ENCODE measurements at regions not wholly inside any gene's neighbourhood (a gene's known extent, or its start where the extent isn't known, plus 50 kb on each side); places are given as distances from the start of the nearest gene placed in this dataset.
A peak's percentile ranks its signal among the peaks of the same experiment; 100 is the strongest.

- no peak for DNase-seq
- H3K4me3 ChIP-seq (ENCODE audit: low read length): no peak overlapping the region
- peaks cover 4% of the 10 kb centered on the region for H3K4me1 ChIP-seq (ENCODE audit: control insufficient read depth, insufficient read depth, low read length)
- no peak for ATAC-seq
- WGBS: 98% methylated on average over 1 of the region's 1 CpG
- no peak overlapping the region for H3K27ac ChIP-seq (ENCODE audit: low read length)
- H3K9me3 ChIP-seq (ENCODE audit: control insufficient read depth, low read length): no peaks in the 10 kb centered on the region
- intact Hi-C loops (cut with DNase I): loop anchor here in 1 of 4 donors (10.0 kb wide), 1 partner anchor 135 kb away; no protein-coding TSS in a partner anchor
- H3K27me3 ChIP-seq (ENCODE audit: control insufficient read depth, insufficient read depth): no peaks in the 10 kb centered on the region
These were observed 145.8 kb downstream of the BTG1 start for GRCh38 chr12:91999823-92000222.

GRCh38 chr12:91998316-91998715 lies 147.3 kb downstream of the BTG1 start:
- Histone ChIP-seq H3K9me3 (ENCODE audit: control insufficient read depth, low read length) (no peaks in the 10 kb centered on the region), H3K27ac (ENCODE audit: low read length) (no peak overlapping the region), H3K27me3 (ENCODE audit: control insufficient read depth, insufficient read depth) (no peaks in the 10 kb centered on the region), H3K4me1 (ENCODE audit: control insufficient read depth, insufficient read depth, low read length) (peaks cover 4% of the 10 kb centered on the region), H3K4me3 (ENCODE audit: low read length) (no peak overlapping the region)
- intact Hi-C loops (cut with DNase I): no loop called here
- no peak for ATAC-seq
- no peak for DNase-seq
- WGBS: 97% methylated on average over 2 of the region's 2 CpGs

- intact Hi-C loops (cut with DNase I): no loop called here
- no peak overlapping the region for H3K27ac ChIP-seq (ENCODE audit: low read length)
- no peaks in the 10 kb centered on the region for H3K9me3 ChIP-seq (ENCODE audit: control insufficient read depth, low read length)
- ATAC-seq (no peak), DNase-seq (no peak)
- WGBS: 66% methylated on average over 5 of the region's 5 CpGs
- no peaks in the 10 kb centered on the region for H3K27me3 ChIP-seq (ENCODE audit: control insufficient read depth, insufficient read depth)
- H3K4me3 ChIP-seq (ENCODE audit: low read length): no peak overlapping the region
- peaks cover 1% of the 10 kb centered on the region for H3K4me1 ChIP-seq (ENCODE audit: control insufficient read depth, insufficient read depth, low read length)
These were observed 151.3 kb downstream of the BTG1 start for GRCh38 chr12:91994208-91994797.

GRCh38 chr12:91993287-91994017 lies 152.2 kb downstream of the BTG1 start:
- intact Hi-C loops (cut with DNase I): no loop called here
- DNase-seq (no peak), ATAC-seq (no peak)
- no peak overlapping the region for H3K27ac ChIP-seq (ENCODE audit: low read length)
- H3K27me3 ChIP-seq (ENCODE audit: control insufficient read depth, insufficient read depth): no peaks in the 10 kb centered on the region
- 93% methylated on average over 6 of the region's 6 CpGs for WGBS
- no peaks in the 10 kb centered on the region for H3K9me3 ChIP-seq (ENCODE audit: control insufficient read depth, low read length)
- H3K4me3 ChIP-seq (ENCODE audit: low read length): no peak overlapping the region
- H3K4me1 ChIP-seq (ENCODE audit: control insufficient read depth, insufficient read depth, low read length): peaks cover 1% of the 10 kb centered on the region

DNA sequence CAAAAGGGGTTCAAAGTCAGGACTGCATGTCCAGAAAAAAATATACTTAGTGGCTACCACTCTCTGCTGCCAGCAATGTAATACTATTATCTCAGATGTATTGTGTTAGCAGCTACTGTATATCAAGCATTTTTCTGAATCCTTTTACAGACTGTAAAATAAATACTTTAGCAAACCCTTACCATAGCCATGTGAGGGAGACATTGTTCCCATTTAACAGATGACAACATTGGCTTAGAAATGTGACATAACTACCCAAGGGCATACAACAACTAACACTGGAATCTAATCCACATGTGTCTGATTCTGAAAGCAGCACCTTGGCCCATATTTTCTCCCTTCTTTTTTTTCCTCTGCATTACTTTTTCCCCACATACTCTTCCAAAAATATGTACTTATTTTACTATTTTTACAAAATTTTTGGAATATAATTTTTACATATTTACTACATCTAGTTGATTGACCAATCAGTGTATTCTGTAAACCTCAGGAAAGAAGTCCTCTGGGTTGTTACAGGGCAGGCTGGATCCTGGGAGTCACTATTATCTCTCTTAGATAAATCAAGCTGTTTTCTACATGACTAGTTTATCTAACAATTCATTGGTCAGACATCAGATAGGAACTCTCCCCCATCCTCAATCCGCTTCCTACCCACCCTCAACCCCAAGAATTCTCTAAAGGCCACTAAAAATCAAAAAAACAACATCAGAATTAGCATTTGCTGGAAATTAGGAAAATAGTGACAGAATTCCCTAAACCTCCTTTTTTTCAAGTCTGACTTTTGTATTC lies 154.1 kb downstream of the BTG1 start:
- H3K4me1 ChIP-seq (ENCODE audit: control insufficient read depth, insufficient read depth, low read length): peaks cover 5% of the 10 kb centered on the region
- H3K4me3 ChIP-seq (ENCODE audit: low read length): no peak overlapping the region
- DNase-seq (no peak), ATAC-seq (no peak)
- intact Hi-C loops (cut with DNase I): no loop called here
- H3K27ac ChIP-seq (ENCODE audit: low read length): no peak overlapping the region
- H3K9me3 ChIP-seq (ENCODE audit: control insufficient read depth, low read length): no peaks in the 10 kb centered on the region
- no peaks in the 10 kb centered on the region for H3K27me3 ChIP-seq (ENCODE audit: control insufficient read depth, insufficient read depth)
- 79% methylated on average over 1 of the region's 1 CpG for WGBS

DNA sequence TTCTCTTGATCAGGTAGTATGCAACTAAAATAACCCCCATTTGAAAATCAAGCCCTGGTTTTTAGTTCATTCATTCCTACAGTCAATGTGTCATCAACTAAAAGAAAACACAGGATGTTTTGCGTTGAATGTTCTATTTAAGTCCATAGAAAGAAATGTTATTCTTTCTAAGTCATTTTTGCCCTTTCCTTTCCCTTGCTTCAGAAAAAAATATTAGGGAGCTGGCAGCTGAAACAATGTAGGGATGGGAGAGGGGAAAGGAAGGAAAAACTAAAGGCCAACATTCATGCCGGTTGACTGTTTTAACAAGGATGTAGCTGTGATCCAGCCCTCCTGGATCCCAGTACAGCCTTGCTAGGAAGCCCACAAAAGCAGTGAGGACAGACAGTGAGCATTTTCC lies 155.1 kb downstream of the BTG1 start:
- Histone ChIP-seq H3K4me1 (ENCODE audit: control insufficient read depth, insufficient read depth, low read length) (peaks cover 9% of the 10 kb centered on the region), H3K4me3 (ENCODE audit: low read length) (no peak overlapping the region), H3K27me3 (ENCODE audit: control insufficient read depth, insufficient read depth) (no peaks in the 10 kb centered on the region), H3K9me3 (ENCODE audit: control insufficient read depth, low read length) (no peaks in the 10 kb centered on the region), H3K27ac (ENCODE audit: low read length) (no peak overlapping the region)
- ATAC-seq (peak; percentile 48 to 82), DNase-seq (no peak)
- intact Hi-C loops (cut with DNase I): no loop called here
- WGBS: 43% methylated on average over 2 of the region's 2 CpGs

GRCh38 chr12:91989143-91989542 lies 156.5 kb downstream of the BTG1 start:
- H3K4me1 ChIP-seq (ENCODE audit: control insufficient read depth, insufficient read depth, low read length): peaks cover 10% of the 10 kb centered on the region
- 94% methylated on average over 1 of the region's 1 CpG for WGBS
- H3K9me3 ChIP-seq (ENCODE audit: control insufficient read depth, low read length): no peaks in the 10 kb centered on the region
- no peak overlapping the region for H3K27ac ChIP-seq (ENCODE audit: low read length)
- no peak overlapping the region for H3K4me3 ChIP-seq (ENCODE audit: low read length)
- no peaks in the 10 kb centered on the region for H3K27me3 ChIP-seq (ENCODE audit: control insufficient read depth, insufficient read depth)
- no peak for ATAC-seq
- intact Hi-C loops (cut with DNase I): loop anchor here in 1 of 4 donors (10.0 kb wide), 1 partner anchor 156 kb away; the partner anchor contains the start of gene BTG1
- DNase-seq: no peak

- peaks cover 10% of the 10 kb centered on the region for H3K4me1 ChIP-seq (ENCODE audit: control insufficient read depth, insufficient read depth, low read length)
- DNase-seq (peak in 1 of 3 donors; percentile 27), ATAC-seq (peak; percentile 47 to 64)
- no peak overlapping the region for H3K4me3 ChIP-seq (ENCODE audit: low read length)
- H3K9me3 ChIP-seq (ENCODE audit: control insufficient read depth, low read length): no peaks in the 10 kb centered on the region
- 48% methylated on average over 7 of the region's 7 CpGs for WGBS
- intact Hi-C loops (cut with DNase I): loop anchor here in 1 of 4 donors (10.0 kb wide), 1 partner anchor 156 kb away; the partner anchor contains the start of gene BTG1
- no peaks in the 10 kb centered on the region for H3K27me3 ChIP-seq (ENCODE audit: control insufficient read depth, insufficient read depth)
- H3K27ac ChIP-seq (ENCODE audit: low read length): no peak overlapping the region
These were observed 157.3 kb downstream of the BTG1 start for GRCh38 chr12:91988086-91988923.

- WGBS: 35% methylated on average over 2 of the region's 2 CpGs
- peak; percentile 12 to 44 for ATAC-seq
- no peak for DNase-seq
- Histone ChIP-seq H3K27me3 (ENCODE audit: control insufficient read depth, insufficient read depth) (no peaks in the 10 kb centered on the region), H3K4me3 (ENCODE audit: low read length) (no peak overlapping the region), H3K4me1 (ENCODE audit: control insufficient read depth, insufficient read depth, low read length) (peaks cover 10% of the 10 kb centered on the region), H3K27ac (ENCODE audit: low read length) (no peak overlapping the region), H3K9me3 (ENCODE audit: control insufficient read depth, low read length) (no peaks in the 10 kb centered on the region)
- intact Hi-C loops (cut with DNase I): loop anchor here in 1 of 4 donors (10.0 kb wide), 1 partner anchor 159 kb away; the partner anchor contains the start of gene BTG1
These were observed 159.6 kb downstream of the BTG1 start for GRCh38 chr12:91986084-91986483.

GRCh38 chr12:91985002-91985787 lies 160.5 kb downstream of the BTG1 start:
- WGBS: 33% methylated on average over 8 of the region's 8 CpGs

More at GRCh38 chr12:91985002-91985787, 160.5 kb downstream of the BTG1 start:
- Histone ChIP-seq H3K27ac (ENCODE audit: low read length) (no peak overlapping the region), H3K27me3 (ENCODE audit: control insufficient read depth, insufficient read depth) (no peaks in the 10 kb centered on the region), H3K4me3 (ENCODE audit: low read length) (no peak overlapping the region), H3K4me1 (ENCODE audit: control insufficient read depth, insufficient read depth, low read length) (peaks cover 9% of the 10 kb centered on the region), H3K9me3 (ENCODE audit: control insufficient read depth, low read length) (no peaks in the 10 kb centered on the region)
- intact Hi-C loops (cut with DNase I): loop anchor here in 1 of 4 donors (10.0 kb wide), 1 partner anchor 160 kb away; the partner anchor contains the start of gene BTG1
- DNase-seq: no peak
- ATAC-seq: peak; percentile 30 to 54
